NOMO-1 (cell line): ENCODE measurements at regions not wholly inside any gene's neighbourhood (a gene's known extent, or its start where the extent isn't known, plus 50 kb on each side); places are given as distances from the start of the nearest gene placed in this dataset.
"Not testable (repeated sequence)": the region's sequence is repeated elsewhere in the genome, so short reads cannot be mapped to it uniquely, and the experiment has no call there.

Experiments
- DNase-seq, 2 experiments: peaks; one replicate each; lab custom pipeline; 2025; ENCODE audit not compliant: unreplicated experiment in 2 of 2; lab: John Stamatoyannopoulos, UW

DNA sequence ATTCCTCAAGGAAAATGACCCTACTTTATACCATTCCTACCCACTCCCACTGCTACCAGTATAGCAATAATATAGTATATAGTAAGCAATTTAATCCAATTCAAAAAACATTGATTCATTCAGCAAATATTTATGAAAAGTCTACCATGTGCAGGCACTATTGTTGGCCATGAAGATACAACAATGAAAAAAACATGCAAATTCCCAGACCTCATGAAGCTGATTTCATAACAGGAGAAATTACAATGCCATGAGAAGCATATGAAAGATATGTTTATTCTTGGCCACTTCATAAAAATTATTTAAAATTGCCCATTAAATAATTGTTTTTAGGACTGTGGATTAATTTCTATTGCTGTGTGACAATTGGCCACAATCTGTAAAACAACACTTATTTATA, 315.8 kb upstream of the COL8A1 start:
- no peak for DNase-seq

DNA sequence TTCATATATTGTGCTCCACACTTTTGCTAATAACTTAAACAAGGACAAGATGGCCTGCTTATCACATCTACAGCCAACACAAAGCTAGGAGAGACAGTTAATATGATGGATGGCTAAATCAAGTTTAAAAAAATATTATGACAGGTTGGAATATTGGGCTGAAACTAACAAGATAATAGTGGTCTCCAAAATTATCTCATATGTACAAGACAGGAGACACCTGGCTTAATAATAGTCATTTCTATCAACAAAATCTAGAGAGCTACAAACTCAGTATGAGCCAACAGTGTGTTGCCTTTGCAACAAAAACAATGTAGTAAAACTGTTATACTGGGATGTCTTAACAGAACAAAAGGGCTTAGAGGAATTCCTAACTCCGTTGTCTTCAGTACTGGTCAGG, 317.1 kb upstream of the COL8A1 start:
- no peak for DNase-seq

DNA sequence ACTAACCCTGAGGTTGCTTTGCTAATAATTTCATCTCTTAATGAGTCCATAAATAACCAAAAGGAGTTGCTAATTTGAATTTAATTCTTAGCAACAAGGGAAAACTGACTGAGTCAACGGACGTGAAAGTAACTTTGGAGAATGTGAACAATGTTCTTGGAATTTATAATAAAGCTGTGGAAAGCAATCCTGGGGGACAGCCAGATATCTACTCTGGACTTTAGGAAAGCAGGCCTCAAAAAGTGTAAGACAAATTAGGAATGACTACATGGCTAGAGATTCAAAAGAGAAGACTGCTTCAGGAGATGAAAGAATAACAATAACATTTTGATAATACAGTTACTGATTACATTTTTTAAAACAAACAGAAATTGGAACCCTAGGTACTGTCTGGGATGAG, 318.4 kb upstream of the COL8A1 start:
- DNase-seq: no peak

DNA sequence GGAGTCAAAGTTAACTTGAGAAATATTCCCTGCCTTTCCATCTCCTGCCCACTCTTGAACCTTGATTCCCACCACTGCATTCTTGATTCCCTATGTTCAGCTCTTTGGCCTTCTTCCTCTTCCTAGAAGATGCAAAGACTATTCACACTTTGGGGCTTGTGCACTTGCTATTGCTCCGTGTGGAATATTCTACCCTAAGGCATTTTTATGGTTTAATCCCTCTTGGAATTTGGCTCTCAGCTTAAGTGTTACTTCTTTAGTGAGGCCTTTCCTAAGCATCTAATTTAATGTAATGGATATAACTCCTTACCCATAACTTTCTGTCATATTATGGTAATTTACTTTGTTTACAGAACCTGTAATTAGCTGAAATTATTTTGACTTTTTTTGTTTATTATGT, 318.9 kb upstream of the COL8A1 start:
- DNase-seq: no peak

DNA sequence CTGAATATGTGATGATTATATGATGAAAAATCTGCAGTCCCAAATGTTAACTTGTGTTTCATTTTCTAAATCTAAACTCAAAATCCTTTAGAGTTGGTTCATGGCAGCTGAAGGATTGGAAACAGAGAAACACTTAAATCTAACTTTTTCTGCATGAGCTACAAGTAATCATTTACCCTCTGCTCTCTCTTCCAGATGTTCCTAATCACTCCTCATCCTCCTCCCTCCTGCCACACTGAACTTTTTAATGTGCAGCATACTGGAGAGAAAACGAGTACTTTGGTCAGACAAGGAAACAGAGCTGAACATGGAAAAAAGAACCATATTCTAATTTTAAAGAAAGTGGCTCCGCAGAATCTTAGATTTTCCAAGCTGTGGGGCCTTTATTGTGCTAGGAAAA, 321.2 kb upstream of the COL8A1 start:
- no peak for DNase-seq

DNA sequence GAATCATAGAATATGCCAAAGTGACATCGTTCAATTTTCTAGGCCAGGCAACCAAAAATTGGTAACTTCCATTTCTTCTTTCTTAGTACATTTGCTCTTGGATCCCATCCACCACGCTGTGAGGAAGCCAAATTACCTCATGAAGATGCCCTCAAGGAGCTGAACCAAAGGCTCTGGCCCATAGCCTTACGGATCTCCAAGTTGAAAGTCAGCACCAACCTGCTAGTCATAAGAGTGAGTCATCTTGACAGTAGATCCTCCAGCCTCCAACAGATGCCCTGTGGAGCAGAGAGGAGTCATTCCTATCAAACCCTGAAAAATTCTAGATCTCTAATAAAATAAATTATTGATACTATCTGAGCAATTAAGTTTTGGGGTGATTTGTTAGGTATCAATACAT, 322.5 kb upstream of the COL8A1 start:
- DNase-seq: no peak

DNA sequence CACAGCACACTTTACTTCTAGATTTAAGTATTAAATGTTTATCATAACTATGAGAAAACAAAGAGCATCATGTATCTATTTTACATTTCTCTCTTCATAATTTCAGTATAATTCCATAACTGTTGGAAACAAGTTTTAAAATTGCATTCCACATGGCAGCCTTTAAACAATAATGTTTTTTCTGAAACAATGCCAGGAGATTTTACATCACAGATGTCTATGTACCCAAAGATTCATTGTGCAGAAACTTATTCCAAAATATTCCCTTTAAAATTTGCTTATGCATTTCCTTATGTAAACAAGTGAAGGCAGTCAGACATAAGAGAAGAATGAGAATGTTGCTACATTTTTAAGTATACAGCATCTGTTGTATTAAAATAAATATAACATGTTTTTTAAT, 324.9 kb upstream of the COL8A1 start:
- no peak for DNase-seq

DNA sequence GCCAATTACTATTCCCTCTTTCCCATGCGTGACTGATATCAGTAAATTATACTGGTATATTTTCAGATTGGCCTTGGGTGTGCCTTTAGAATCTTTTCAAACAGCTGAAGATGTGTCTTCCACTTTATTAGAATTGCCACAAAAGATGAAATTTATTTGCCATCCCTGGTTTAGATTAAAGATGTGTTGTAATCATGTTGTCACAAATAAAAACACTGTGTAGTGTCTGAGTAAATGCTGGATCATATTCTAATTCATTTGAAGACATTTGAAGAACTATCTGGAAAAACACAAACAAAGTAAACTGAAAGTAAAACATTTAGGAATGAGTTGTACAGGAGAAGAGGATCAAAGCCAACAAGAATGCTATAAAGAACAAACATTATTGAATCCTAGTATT, 339.7 kb upstream of the COL8A1 start:
- DNase-seq: no peak

DNA sequence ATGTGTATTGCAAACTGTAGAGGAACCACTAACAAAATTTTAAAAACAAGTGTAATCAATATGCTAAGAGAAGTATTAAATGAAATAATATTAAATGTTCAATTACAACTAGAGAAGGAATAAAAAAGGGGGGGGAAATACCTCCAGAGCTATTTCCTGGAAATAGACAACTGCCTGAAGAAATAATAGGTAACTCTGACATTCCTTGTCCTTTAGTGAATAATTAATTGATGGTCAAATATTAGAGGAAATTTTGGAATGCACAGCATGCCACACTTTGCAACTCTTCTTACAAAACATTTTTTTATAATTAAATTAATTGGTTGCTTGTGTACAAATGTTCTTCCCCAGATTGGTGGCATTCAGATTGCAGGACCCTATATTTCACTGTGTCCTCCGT, 342.6 kb upstream of the COL8A1 start:
- no peak for DNase-seq

DNA sequence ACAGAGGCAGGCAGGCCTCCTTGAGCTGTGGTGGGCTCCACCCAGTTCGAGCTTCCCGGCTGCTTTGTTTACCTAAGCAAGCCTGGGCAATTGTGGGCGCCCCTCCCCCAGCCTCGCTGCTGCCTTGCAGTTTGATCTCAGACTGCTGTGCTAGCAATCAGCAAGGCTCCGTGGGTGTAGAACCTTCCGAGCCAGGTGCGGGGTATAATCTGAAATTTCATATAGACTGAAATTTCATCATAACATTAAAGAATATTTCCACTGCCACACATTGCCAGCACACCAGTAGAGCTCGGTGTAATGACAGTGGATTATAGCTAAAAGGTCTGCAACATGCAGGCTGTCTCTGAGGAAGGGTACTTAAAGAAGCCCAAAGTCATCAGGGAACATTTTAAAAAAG, 344.3 kb upstream of the COL8A1 start:
- not testable (repeated sequence) for DNase-seq

DNA sequence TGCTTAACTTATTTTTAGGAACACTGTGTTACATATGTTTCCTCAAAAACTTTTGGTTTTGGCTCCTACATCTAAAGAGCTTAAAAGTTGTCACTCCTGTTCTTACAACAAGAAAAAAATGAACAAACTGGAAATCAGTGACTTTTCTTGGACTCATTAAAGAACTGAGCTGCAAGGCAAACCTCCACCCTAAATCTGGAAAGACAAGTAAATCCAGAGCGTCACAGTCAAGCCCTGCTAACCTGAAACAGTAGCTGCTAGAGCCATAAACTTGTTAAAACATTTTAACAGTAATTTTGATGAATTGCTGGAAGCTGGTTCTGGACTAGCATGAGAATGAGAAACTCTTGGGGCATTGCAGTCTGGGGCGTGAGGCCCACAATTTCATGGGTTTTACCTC, 350.5 kb upstream of the COL8A1 start:
- DNase-seq: no peak

DNA sequence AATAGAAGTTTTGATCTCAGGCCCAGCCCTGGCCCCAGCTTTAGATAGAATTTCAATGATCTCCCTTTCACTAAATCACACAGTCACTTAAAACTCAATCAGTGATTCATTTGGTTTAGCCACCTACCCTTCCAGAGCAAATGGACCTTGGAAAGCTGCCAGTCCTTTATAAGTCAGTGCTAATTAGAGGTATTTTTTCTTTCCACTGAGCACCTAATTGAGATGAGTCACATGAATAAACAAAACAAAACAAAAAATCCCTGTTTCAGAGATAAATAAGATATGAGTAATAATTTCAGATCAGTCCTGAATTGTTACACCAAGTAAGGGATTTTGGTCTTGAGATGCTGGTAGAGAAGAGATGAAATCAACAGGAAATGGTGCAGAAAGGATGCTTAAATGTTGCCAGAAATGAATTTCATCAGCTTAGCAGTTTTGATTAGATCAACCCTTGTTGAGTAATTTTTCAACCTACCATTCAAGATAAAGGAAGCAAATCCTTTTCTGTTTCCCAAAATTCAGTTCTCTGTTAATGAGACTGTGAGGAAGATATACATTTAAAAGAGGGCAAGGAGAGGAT, 352.0 kb upstream of the COL8A1 start:
- no peak for DNase-seq

DNA sequence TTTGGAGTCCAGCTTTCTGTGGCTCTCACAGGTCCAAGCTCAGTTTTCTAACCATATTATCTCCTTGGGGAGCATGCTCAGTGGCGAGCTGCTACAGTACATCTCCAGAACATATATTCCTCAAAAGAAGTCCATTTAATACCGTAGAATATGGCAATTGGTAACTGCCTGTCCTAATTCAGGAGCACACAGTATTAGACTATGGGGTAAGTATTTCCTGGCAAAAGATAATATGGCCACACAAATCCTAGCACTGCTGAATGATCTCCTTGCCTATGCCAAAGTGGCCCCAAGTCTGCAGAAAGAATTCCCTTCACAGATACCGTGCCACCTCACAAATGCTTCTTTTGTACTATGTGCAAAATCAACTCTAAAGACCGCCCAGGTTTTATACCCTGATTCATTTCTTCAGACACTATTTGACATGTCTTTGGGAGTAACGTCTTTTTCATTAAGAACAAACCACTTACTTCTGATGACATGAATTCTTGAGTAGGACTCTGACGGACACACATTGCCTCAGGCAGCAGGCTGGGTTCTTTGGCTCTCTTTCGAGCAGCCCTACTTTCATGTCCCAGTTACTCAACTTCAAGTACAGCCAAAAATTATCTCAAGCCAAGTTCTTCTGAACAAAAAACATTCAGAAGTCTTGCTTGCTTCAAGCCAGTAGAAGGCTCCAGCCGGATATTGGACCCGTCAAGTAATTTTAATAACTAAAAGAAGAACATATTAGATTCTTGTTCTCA, 368.3 kb upstream of the DCBLD2 start:
- DNase-seq: no peak

DNA sequence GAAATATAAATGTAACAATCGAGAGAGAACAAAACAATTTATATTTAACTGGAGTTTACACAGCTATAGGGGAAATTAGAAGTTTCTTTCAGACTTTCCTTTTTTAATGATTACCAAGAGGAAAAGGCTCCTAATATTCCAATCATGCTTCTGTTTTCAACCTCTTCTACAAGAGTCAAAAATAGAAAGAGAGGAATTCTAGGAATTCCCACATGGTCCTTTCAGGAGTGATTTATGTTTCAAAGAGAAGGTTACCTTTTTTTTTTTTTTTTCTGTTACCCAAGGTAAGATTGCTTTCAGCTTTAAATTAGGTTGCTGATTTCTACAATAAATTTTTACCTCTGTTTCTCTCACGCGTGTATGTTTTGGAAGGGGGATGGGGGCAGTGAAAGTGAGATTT, 355.3 kb upstream of the DCBLD2 start:
- no peak for DNase-seq

DNA sequence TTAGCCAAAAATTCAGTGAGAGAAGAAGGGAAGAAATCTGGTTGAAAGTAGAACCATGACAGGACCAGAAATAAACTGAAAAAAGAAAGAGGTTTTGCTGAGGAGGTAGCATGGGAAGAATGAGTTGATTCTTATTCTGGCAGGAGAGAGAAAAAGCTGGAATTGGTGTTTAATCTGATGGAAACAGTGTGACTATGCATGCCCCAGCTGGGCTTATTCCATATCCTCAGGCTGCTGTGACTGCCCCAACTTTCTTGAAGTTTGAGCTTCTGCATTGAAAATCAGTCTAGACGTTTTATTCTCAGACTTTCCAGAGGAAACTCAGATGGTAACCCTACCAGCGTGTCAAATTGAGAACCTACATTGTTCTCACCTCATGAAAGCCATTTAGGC, 352.5 kb upstream of the DCBLD2 start:
- no peak for DNase-seq

DNA sequence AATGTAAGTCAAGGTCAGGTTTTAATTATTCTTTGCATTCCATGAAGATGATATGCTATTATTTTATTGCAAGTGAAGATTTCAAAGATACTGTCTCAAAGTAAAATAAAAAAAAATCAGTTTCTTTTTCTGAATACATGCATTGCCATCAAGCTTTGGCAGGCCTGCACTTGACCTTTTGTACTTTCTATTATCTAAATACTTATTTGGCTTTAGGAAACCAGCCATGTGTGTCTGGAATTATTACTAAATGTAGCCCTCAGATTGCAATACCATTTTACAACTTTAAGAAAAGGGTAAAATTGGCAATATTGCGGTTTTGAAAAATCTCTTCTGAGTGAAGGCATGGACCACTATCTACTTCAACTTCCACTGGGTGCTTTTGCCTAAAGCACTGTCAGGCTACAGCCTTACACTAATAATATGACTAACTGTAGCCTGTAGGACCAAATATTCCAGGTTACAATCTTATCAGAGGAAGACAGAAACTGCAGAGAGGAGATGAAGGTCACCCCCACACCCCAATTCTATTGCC, 349.4 kb upstream of the DCBLD2 start:
- no peak for DNase-seq

DNA sequence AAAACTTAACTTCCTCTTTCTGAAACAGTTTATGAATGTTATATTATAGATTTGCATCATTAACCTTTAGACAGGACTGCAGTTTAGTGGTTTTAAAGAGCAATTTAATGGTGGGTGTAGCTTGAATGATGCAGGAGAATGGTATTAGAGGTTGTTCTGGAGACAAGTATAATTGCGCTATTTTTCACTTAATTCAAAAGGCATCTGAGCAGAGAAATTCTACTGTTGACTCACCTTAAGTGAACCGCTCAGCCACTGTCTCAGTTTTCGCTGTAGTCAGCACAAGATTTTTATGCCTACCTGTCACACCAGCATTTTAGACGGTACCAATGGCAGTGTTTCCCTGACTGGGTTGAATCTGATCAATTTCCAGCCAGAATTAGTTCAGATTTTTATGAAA, 348.8 kb upstream of the DCBLD2 start:
- DNase-seq: no peak

DNA sequence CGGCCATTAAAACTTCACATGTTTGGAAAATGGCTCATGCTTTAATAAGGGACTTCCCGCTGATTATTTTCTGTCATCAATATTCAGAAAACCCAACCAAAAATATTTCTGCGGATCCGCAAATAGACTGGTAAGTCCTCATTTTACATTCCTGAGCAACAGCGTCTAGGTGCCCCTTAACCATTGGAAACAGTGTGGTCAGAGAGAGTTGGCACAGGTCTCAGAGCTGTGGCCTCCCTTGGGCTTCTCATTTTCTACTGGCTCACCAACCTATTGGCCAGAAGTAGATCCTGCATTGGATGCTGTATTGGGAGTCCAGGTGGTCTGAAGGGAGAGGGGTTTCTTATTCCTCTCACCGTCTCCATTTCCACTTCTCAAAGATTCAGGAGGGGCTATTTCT, 348.1 kb upstream of the DCBLD2 start:
- no peak for DNase-seq

DNA sequence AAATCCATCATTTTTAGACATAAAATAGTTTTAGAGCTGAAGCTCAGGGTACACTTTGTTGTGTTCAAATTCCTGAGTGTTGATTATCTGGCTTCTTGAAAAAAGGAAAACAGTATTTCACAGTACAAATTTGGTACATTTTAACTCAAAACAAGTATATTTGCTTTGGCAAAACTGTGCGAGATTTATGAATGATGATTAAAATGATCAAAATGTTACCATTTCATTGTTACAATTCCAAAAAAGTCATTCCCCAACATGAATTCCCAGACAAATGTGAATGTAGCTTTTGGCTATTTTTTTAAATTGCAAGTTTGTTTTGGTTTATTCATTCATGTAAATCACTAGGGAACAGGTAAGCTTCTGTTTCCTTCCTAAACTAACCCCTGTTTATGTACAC, 347.4 kb upstream of the DCBLD2 start:
- DNase-seq: no peak

DNA sequence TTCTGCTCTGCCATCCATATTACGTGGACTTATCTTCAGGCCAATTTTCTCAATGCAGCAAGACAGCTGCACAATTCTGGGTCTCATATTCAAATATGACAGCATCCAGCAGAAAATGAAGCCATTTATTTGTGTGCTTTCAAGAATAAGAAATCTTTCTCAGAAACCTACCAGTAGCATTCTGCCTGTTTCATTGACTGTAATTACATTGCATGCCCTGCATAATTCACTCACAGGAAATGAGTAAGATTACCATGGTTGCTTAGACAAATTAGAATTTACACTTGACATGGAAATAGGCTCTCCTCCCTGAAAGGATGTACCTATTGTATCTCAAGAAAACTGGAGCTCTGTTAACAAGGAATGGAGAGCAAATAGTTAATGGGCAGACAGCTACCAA, 346.6 kb upstream of the DCBLD2 start:
- no peak for DNase-seq

DNA sequence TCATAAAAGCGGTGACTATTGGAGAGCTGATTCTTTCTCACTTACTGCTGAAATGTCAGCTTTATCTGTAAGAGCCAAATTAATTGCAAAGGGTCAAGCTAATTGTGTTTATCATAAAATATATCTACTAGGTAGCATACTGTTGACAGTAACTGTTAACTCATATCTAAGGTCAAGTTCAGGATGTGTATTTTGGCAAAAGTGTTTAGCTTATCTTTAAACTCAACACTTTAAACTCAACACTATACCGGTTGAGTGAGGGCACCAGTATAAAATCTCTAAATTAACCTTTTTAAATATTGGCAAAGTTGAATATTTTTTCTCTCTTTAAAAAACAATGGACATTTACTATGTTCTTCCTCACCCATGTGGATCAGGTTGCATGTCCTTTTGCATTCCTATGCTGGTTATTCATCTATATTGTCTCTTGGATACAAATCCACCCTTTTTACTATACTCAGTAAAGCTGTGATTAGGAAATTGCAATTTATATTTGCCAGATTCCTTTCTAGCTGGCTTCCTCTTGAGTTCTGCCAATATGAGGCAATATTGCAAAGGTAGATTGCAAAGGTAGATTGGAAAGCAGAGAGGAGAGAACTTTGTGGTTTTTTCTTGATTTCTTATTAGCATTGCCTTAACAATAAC, 344.6 kb upstream of the DCBLD2 start:
- no peak for DNase-seq

DNA sequence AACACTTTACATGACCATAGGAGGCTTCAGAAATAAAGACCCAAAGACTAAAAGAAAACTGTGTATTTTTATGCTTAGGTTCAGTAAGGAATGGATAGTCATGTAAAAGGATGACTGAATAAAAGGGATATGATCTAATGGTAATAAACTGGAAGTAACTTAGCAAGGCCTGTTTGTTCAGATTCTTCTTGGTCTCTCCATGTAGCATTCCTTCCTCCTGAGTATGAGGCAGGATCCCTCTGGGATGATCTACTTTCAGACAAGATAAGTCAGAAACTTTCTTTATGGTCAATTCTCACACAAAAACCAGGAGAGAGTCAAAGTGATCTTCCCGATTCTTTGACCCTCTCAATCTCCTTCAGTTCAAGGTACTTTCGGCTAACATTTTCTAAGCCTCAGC, 340.8 kb upstream of the DCBLD2 start:
- DNase-seq: no peak
